ENCODE measurements at regions not wholly inside any gene's neighbourhood (a gene's known extent, or its start where the extent isn't known, plus 50 kb on each side); places are given as distances from the start of the nearest gene placed in this dataset.

GRCh38 chr5:86684222-86684621, 66.5 kb downstream of the COX7C start:
- Histone ChIP-seq H3K27me3 (ENCODE audit: insufficient read depth in 3 of 3, low read length in 2 of 3) (no peaks in the 10 kb centered on the region), H3K27ac (no peak overlapping the region), H3K9me3 (no peaks in the 10 kb centered on the region), H3K36me3 (ENCODE audit: insufficient read depth in 1 of 2, low read depth in 1 of 2) (no peaks in the 10 kb centered on the region), H3K4me1 (no peaks in the 10 kb centered on the region), H3K4me3 (no peak overlapping the region)
- 50 to 64% (median 54%) methylated on average over 2 of the region's 2 CpGs for WGBS, 3 donors
- TF ChIP-seq CTCF (IDR thresholded peaks at IDR 0.05) = no peak
- DNase-seq = no peak
- intact Hi-C loops (cut with DNase I) = no loop called here
- ATAC-seq = no peak

GRCh38 chr5:86686046-86686445, 68.3 kb downstream of the COX7C start:
- intact Hi-C loops (cut with DNase I) = no loop called here
- ATAC-seq (no peak), DNase-seq (no peak)
- Histone ChIP-seq H3K27me3 (ENCODE audit: insufficient read depth in 3 of 3, low read length in 2 of 3) (no peaks in the 10 kb centered on the region), H3K4me1 (no peaks in the 10 kb centered on the region), H3K9me3 (no peaks in the 10 kb centered on the region), H3K36me3 (ENCODE audit: insufficient read depth in 1 of 2, low read depth in 1 of 2) (no peaks in the 10 kb centered on the region), H3K27ac (no peak overlapping the region), H3K4me3 (no peak overlapping the region)
- TF ChIP-seq CTCF (IDR thresholded peaks at IDR 0.05) = no peak
- 30 to 48% (median 32%) methylated on average over 1 of the region's 1 CpG for WGBS, 3 donors

- WGBS, 3 donors = 76 to 82% (median 80%) methylated on average over 2 of the region's 2 CpGs
- Histone ChIP-seq H3K4me3 (no peak overlapping the region), H3K27ac (no peak overlapping the region), H3K27me3 (ENCODE audit: insufficient read depth in 3 of 3, low read length in 2 of 3) (no peaks in the 10 kb centered on the region), H3K36me3 (ENCODE audit: insufficient read depth in 1 of 2, low read depth in 1 of 2) (no peaks in the 10 kb centered on the region), H3K4me1 (no peaks in the 10 kb centered on the region), H3K9me3 (no peaks in the 10 kb centered on the region)
- no peak for TF ChIP-seq CTCF (IDR thresholded peaks at IDR 0.05)
- ATAC-seq = no peak
- intact Hi-C loops (cut with DNase I) = no loop called here
- DNase-seq = no peak
Measured at GRCh38 chr5:86688406-86688805, 70.7 kb downstream of the COX7C start.

- intact Hi-C loops (cut with DNase I) = no loop called here
- TF ChIP-seq CTCF (IDR thresholded peaks at IDR 0.05) = no peak
- ATAC-seq (no peak), DNase-seq (no peak)
- H3K36me3 ChIP-seq (ENCODE audit: insufficient read depth in 1 of 2, low read depth in 1 of 2) = no peaks in the 10 kb centered on the region
- WGBS, 3 donors = 67 to 81% (median 71%) methylated on average over 1 of the region's 1 CpG
- H3K4me1 ChIP-seq = no peaks in the 10 kb centered on the region
- no peaks in the 10 kb centered on the region for H3K27me3 ChIP-seq (ENCODE audit: insufficient read depth in 3 of 3, low read length in 2 of 3)
- H3K9me3 ChIP-seq = no peaks in the 10 kb centered on the region
- H3K4me3 ChIP-seq = no peak overlapping the region
- H3K27ac ChIP-seq = no peak overlapping the region
Measured at GRCh38 chr5:86689103-86689729, 71.5 kb downstream of the COX7C start.
